T-helper 2 cell (primary cell): ENCODE measurements at regions not wholly inside any gene's neighbourhood (a gene's known extent, or its start where the extent isn't known, plus 50 kb on each side); places are given as distances from the start of the nearest gene placed in this dataset.

Experiments used
- DNase-seq, 5 experiments: peaks; one replicate each; pipeline versions ENCODE4 v3.0.0 to v3.0.0-alpha.2; 2012 to 2022

DNA sequence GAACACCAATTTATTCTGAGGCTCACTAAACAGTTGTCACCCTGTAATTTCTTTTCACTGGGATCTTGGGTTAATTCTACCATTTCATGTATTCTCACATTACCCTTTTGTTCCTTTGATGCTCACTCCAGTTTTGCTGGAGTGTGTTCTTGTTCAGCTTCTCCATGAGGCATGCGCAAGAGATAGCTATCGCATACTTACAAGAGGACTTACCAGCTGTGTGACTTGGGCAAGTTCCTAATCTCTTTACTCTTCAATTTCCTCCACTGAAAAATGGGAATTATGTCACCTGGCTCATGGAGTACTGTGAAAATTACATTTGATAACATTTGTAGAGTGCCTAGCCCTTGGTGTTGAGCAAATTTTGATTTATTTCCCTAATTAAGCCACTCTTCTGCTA is 56.5 kb upstream of the JDP2 start:
- no peak for DNase-seq

DNA sequence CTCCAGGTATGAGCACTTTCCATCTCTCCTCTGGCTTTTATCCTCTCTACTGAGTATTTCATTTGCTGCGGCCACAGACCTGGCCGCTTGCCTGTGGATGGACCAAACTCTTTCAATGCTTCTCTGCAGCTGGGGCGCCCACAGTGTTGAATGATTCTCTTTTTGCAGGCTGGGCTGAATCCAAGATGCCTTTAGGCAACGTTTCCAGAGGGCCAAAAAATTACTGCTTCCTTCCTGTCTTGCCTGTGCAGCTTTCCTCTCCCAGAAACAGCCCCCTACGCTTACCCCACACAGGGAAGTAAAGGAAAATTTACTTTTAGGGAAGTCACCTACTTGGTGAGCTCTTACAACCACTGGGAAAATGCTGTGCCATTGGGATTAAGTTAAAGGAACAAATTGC is 55.6 kb upstream of the JDP2 start:
- no peak for DNase-seq

- DNase-seq: no peak
Measured at GRCh38 chr14:75373133-75373532, 54.7 kb upstream of the JDP2 start.

- no peak for DNase-seq
Measured at GRCh38 chr14:75373616-75374015, 54.2 kb upstream of the JDP2 start.

DNA sequence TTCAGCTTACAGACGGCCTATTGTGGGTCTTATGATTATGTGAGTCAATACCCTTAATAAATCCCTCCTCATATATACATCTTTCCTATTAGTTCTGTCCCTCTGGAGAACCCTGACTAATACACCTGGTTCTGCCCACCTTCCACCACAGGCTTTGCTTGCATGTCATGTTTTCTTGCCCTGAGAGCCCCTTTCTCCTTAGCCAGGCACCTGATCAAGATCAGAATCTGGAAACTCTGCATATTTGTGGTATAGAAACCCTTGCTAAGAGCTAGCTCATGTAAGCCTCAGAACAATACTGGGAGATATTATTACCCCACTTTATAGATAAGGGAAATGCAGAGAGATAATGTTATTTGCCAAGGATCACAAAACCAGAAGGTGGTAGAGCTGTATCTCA is 52.9 kb upstream of the JDP2 start:
- no peak for DNase-seq

DNA sequence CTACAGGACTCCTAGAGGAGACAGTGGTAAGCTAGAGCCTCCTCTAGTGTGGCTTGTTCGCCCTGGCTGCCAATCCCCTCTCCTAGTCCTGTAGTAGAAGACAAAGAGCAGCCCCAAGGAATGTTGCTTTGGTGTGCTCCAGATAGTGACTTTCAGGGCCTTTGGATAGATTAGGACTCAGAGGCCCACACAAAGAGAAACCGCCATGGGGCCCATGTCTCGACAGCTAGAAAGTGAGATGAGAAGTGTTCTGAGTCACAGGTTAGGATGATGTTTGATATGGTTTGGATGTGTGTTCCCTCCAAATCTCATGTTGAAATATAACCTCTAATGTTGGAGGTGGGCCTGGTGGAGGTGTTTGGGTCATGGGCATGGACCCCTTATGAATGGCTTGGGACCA is 51.8 kb upstream of the JDP2 start:
- DNase-seq: no peak
